ENCODE measurements at regions not wholly inside any gene's neighbourhood (a gene's known extent, or its start where the extent isn't known, plus 50 kb on each side); places are given as distances from the start of the nearest gene placed in this dataset.

DNA sequence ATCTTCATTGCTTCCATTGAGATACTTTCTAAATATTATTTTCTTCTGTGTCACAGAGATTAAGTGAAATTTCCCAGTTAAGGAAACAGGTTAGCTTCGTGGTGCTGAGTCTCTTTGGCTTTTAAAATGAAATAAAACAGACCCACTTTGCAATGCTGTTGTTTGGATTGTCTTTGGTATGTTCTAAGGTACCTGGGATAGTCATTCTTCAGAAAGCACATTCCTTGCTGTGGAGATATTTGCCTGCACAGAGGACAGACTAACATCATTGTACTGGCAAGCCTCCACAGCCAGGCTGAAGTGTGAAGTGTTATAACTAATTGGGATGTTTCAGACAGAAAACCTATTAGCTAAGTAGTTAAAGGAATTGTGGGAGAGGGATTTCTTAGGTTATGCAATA lies 148.8 kb upstream of the EPHA7 start:
- TF ChIP-seq, protein P1, sequence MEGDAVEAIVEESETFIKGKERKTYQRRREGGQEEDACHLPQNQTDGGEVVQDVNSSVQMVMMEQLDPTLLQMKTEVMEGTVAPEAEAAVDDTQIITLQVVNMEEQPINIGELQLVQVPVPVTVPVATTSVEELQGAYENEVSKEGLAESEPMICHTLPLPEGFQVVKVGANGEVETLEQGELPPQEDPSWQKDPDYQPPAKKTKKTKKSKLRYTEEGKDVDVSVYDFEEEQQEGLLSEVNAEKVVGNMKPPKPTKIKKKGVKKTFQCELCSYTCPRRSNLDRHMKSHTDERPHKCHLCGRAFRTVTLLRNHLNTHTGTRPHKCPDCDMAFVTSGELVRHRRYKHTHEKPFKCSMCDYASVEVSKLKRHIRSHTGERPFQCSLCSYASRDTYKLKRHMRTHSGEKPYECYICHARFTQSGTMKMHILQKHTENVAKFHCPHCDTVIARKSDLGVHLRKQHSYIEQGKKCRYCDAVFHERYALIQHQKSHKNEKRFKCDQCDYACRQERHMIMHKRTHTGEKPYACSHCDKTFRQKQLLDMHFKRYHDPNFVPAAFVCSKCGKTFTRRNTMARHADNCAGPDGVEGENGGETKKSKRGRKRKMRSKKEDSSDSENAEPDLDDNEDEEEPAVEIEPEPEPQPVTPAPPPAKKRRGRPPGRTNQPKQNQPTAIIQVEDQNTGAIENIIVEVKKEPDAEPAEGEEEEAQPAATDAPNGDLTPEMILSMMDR (IDR thresholded peaks at IDR 0.05; ENCODE audit: low read depth, low read length, missing control alignments): no peak

DNA sequence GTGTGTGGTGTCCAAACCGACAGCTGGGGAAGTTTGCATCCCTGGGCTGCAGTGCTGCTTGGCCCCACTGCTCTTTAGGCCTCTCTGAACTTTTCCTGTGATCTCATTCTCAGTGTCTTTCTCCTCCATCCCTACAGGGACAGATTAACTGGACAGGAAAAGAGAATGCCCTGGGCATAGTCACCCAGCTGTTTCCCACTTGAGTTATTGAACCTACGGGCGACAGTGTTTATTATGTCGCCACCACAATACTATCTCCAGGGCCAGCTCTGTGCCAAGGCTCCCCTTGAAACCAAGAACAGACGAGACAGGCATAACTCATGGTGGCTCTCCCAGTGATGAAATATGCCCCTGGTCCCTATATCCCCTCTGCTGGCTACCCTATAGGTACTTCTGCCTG lies 147.8 kb upstream of the EPHA7 start:
- no peak overlapping the region for H3K4me3 ChIP-seq (ENCODE audit: low read depth, low read length)
- TF ChIP-seq, protein P1 (IDR thresholded peaks at IDR 0.05; ENCODE audit: low read depth, low read length, missing control alignments): no peak
- DNase-seq (ENCODE audit: low read depth): no peak

More for the DNA sequence above, 148.8 kb upstream of the EPHA7 start:
- H3K4me3 ChIP-seq (ENCODE audit: low read depth, low read length): no peak overlapping the region
- DNase-seq (ENCODE audit: low read depth): no peak

DNA sequence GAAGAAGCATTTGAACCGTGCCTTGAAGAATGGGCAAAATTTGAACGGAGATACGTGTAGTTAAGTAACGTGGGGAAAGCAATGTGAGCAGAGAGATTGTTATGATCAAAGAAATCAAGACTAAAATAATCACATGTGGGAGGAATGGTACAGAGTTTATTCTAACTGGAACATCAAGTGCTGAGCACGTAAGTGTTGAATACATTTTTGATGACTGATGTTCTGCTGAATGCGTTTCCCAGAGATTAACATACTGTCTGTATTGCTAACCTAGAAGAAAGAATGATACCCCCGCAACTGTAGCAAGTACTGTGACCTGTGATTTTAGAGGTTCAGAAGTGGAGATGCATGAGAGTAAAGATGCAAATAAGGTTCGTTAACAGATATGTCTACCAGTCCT lies 146.9 kb upstream of the EPHA7 start:
- DNase-seq (ENCODE audit: low read depth): no peak
- TF ChIP-seq, protein P1 (IDR thresholded peaks at IDR 0.05; ENCODE audit: low read depth, low read length, missing control alignments): no peak
- no peak overlapping the region for H3K4me3 ChIP-seq (ENCODE audit: low read depth, low read length)

DNA sequence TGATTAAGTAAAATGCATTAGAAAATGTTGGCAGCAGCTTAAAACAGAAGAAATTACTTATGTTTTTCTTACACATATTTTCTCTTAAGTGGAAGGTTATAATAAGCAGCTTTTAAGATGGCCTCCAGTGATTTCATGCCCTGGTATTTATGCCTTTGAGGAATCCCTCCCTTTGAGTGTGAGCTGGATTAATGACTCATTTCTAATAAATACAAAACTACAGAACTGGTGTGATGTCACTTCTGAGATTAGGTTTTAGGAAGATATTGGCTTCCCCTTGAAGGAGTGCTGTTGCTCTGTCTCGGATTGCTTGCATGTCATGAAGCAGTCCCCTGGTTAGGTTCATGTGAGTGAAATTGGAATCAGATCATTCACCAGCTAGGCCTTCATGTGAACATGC lies 143.2 kb upstream of the EPHA7 start:
- no peak overlapping the region for H3K4me3 ChIP-seq (ENCODE audit: low read depth, low read length)
- no peak for DNase-seq (ENCODE audit: low read depth)
- TF ChIP-seq, protein P1 (IDR thresholded peaks at IDR 0.05; ENCODE audit: low read depth, low read length, missing control alignments): no peak

DNA sequence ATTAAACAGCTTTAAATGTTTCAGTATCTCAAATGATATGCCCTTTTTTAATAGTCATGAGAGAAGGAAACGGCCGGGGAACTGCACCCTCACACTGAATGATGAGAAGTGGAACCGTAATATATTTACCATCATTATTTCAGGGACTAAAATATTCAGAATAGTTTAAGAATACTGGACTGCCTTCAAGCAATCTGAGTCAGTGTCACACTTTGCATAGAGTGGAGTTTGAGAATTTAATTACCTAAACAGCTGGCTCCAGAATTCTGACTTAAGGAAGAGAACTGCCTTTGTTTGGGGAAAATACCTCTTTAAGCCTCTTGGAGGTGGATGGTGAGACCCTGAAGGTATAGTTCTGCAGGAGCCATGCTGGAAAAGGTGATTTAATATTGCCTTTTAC lies 135.9 kb upstream of the EPHA7 start:
- TF ChIP-seq, protein P1 (IDR thresholded peaks at IDR 0.05; ENCODE audit: low read depth, low read length, missing control alignments): no peak
- H3K4me3 ChIP-seq (ENCODE audit: low read depth, low read length): no peak overlapping the region
- DNase-seq (ENCODE audit: low read depth): no peak

DNA sequence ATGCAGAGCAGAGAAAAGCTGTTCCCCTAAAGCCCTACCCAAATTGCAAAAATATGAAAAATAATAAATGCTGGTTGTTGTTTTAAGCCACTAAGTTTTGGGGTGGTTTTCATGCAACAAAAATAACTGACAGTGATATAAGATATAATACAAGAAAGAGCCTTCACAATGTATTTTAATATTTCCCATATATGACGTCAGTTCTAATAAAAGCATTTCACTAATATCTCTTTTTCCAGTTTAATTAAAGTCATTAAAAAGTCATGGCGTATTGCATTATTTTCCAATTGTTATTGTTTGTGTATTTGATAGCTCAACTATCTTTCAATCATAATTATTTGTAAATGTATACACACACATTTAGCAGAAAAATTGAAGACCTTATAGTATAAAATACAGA lies 134.7 kb upstream of the EPHA7 start:
- TF ChIP-seq, protein P1 (IDR thresholded peaks at IDR 0.05; ENCODE audit: low read depth, low read length, missing control alignments): no peak
- no peak overlapping the region for H3K4me3 ChIP-seq (ENCODE audit: low read depth, low read length)
- DNase-seq (ENCODE audit: low read depth): no peak

DNA sequence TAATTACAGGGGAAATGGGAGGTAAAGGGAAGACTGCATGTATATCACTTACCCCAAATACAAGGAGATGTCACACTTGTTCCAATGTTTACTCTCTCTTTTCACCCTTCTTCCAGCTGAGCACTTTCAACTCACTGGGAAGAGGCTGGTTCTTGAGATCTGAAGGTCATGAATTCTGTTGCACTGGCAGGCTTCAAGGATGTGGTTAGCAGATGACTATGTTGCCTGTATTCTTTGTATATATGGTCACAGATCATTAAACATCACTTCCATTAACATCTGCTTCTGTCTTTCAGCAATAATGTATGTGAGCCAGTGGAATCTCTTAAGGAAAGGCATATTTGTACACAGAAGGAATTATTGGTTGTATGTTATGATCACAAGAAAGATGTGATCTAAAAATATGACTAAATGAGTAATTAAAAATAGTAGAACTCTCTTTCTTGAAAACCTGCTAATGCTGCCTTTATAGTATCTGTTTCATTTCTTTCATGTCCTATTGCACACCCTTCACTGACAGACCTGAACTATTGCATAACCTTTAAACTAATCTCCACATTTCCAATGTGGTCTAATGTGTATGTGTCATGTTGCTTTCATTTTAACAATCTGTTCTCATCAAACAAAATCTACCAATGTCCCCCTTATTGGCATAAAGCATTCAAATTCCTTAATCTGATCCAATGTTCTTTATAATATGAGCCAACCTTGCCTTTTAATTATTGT lies 131.4 kb upstream of the EPHA7 start:
- H3K4me3 ChIP-seq (ENCODE audit: low read depth, low read length): no peak overlapping the region
- no peak for DNase-seq (ENCODE audit: low read depth)
- TF ChIP-seq, protein P1 (IDR thresholded peaks at IDR 0.05; ENCODE audit: low read depth, low read length, missing control alignments): no peak

All from GM12864 (cell line).